ENCODE measurements at regions not wholly inside any gene's neighbourhood (a gene's known extent, or its start where the extent isn't known, plus 50 kb on each side); places are given as distances from the start of the nearest gene placed in this dataset.

DNA sequence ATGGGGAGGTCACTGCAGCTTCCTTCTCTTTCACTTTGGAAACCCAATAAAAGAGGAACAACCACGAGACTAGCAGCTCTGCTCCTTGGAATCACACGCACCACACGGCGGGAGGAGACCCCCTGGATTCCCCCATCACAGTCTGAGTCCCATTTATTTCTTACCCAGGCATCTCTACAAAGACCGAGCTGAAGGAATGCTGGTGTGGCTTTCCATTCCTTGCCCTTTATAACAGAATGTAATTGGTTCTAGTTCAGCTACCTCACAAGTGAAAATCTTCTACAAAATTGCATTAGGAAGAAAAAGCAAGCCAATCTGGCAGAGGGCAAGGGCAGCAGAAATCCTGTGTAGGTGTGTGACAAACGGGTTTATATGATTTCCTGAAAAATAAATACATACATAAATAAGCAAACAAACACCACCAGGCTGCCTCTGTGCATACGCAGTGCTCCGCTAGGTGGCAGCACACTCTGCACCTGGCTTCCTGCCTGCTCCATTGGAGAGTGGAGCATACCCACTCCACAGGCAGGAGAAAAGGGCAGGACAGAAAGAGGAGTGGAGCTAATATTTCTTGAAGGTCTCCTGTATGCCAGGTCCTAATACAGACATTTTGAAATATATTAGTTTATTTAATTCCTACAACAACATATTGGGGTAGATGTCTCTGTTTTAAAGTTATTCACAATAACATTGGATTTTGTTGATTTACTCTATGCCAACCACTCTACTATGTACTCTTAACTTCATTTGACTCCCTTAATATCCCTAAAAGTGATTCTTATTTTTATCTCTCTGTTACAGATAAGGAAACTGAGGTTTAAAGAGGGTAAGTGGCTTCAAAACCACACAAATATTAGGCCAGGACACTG is 673.1 kb downstream of the KCNA4 start:
- DNase-seq: no peak

DNA sequence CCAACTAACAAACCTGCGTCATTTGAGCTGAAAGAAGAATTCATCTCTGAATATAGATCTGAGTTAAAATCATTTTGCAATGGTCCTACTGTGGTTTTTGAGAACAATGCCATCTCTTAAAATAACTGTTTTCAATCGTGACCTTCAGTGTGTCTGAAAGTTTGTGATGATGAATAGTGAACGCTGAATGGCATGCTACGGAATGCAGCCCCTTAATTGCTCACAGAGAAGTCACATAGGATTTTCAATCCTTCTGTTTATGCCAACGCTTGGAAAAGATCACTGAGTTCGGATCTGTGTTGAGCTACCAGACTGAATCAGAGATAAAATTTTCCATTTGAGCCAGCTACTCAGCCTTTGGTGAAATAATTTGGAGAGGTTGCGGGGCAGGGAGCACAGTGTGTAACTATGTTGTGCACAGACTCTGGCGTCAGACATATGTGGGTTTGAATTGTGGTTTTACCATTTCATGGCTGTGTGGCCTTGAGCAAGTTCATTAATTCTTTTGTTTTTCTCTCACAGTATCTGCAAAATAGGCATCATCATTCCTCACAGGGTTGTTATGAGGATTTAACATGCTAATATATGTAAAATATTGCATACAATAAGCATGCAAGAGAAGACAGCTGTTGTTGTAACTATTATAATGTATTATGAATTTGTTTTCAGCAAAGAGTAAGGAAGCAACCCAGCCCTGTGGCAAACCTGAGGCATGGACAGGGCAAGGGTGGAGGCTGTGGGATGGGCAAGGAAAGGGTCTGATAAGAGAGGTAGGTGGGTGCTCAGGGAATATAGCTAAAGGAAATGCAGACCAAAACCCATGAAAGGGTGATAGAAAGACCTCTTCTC is 679.9 kb downstream of the KCNA4 start:
- DNase-seq: no peak

- DNase-seq: no peak
These were observed 682.1 kb downstream of the KCNA4 start for GRCh38 chr11:29334776-29335130.

GRCh38 chr11:29333993-29334775 is 682.6 kb downstream of the KCNA4 start:
- DNase-seq: no peak

DNA sequence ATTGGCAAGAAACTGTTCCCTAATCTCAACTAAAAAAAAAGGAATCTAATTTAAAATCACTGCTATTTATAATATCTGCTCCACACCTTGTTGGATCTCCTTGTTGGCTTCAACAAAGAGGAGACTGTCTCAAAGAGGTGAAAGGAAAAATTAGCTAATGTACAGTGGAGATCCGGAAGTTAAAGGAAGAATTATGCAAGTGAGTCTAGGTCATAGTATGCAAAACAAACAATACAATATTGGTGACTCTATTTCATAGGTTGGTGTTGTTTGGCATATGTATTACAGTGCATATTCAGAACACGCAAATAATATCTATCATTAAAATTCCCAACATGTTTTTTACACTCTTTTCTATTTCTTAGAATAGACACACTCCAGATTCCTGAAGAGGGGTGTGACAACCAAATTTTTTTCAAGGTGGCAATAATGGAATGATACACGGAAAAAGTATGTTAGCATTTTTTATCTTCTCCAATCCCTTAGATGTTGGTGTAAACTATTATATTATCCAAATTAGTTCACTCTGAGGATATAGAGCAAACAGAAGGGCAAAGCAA is 685.3 kb downstream of the KCNA4 start:
- no peak for DNase-seq

DNA sequence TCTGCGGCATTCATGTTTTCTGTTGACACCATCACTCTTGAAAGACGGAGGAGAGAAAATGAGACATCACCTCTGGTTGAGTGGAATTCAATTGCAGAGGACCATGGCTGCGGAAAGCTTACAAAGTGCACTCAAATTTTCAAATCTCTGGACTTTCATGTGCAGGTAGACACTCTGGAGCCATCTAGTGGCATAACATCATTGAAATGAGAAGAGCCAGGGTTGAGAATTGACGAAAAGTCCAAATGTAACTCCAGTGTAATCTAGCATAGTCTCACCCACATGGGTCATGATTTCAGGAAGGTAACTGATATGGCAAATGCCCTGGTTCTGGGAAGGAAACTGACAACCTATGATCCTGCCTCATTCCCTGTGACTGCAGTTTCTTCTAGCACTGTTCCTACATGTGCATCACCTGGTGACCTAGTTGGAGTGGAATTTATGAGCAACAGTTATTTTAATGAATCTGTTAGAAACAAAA is 687.8 kb downstream of the KCNA4 start:
- DNase-seq: no peak

- no peak for DNase-seq
These were observed 688.9 kb downstream of the KCNA4 start for GRCh38 chr11:29327891-29328290.

DNA sequence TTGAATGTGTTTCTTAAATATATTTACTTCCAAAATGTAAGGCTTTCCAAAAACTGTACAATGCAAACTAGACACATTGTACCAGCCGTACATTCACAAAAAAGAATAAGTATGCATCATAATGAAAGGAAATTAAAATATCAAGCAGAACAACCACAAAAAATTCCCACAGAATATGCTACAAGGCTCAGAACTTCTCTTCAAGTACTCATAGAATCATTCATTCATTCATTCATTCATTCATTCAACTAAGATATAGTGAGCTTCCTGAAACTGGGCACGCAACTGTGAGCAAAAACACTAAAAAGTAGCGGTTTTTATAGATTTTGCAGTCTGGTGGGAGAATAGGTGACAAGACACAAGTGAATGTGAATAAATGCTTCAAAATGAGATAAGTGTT is 690.1 kb downstream of the KCNA4 start:
- DNase-seq: no peak

- DNase-seq: no peak
These were observed 692.5 kb downstream of the KCNA4 start for GRCh38 chr11:29324328-29324727.

GRCh38 chr11:29321293-29322132 is 695.3 kb downstream of the KCNA4 start:
- DNase-seq: no peak

- no peak for DNase-seq
These were observed 696.6 kb downstream of the KCNA4 start for GRCh38 chr11:29320196-29320595.

GRCh38 chr11:29319210-29319609 is 697.6 kb downstream of the KCNA4 start:
- DNase-seq: no peak

DNA sequence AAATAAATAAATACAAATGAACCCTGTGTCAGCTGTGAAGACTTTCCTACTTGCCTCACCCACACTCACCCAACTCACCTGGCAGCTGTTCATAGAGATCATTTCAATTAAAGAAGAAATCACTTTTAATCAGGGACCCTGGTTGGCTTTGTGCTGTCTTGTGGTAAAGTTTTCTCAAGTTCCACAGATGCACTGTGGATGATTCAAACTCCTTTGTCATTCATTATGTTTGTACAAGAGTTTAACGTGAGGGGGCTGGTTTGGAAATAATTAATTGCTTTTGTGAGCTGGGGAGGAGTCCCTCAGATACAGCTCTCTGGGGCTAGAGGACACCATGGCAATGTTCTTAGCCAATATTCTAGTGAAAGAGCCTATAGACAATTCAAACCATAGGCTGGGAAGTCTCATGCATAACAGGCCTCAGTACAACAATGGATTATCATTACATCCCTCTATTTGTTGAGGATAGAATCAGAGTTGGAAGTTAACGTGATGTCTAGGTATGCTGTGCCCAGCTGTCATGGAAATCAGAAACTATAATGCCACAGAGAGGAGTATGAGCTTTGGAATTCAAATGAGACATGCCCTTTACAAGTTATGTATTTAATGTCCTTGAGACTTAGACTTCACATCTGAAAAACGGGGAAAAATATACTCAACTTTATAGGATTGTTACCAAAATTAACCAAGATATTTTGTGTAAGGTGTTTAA is 698.5 kb downstream of the KCNA4 start:
- no peak for DNase-seq

GRCh38 chr11:29317694-29318093 is 699.1 kb downstream of the KCNA4 start:
- no peak for DNase-seq

DNA sequence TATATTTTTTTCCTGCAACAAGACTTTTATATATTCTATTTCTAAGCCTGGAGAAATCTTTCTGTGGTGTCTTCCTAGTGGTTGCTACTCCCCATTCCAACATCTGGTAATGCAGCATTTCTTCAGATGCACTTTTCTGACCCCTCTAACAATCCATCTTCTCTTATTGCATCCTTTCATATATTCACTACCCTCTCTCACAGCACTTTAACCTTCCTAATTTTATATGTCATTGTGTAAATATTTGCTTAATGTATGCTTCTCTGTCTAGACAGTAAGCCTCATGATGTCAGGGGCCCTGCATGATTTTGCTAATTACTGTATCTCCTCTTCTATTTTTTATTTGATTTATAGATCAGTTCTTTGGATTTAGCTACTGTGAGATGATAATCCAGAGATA is 701.6 kb downstream of the KCNA4 start:
- no peak for DNase-seq

DNA sequence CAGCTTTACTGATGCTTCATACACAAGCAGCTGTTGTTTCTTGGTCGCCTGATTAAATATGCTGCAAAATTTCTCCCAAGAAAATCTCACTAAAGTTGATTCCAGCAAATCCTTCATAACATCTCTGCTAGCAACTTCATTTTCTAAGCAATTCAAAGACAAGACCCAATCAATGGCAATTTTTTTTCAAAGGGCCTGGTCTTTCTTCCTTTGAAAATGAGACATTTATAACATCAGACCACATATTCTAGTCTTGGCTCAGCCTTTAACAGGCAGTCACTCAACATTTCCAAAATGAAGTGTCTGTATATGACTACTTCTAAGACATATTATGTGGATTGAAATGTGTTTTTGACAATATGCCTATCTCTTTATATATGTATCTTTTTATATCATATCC is 702.6 kb downstream of the KCNA4 start:
- DNase-seq: no peak

DNA sequence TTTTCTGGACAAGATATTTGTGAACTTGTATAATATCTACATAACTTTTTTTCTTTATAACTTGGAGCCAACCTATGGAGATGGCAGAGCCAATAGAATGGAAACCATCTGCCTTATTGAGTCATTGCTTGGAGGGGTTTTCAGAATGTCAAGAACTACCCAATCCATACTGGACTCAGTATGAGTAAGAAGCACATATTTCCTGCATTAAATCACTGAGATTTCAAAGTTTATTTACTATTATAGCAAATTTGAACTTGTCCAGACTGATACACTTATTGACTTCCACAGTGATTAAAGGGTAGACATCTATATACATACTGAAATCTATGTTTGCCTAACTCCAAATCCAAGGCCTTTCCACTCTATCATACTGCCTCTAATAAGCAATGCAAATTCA is 704.0 kb downstream of the KCNA4 start:
- DNase-seq: no peak

DNA sequence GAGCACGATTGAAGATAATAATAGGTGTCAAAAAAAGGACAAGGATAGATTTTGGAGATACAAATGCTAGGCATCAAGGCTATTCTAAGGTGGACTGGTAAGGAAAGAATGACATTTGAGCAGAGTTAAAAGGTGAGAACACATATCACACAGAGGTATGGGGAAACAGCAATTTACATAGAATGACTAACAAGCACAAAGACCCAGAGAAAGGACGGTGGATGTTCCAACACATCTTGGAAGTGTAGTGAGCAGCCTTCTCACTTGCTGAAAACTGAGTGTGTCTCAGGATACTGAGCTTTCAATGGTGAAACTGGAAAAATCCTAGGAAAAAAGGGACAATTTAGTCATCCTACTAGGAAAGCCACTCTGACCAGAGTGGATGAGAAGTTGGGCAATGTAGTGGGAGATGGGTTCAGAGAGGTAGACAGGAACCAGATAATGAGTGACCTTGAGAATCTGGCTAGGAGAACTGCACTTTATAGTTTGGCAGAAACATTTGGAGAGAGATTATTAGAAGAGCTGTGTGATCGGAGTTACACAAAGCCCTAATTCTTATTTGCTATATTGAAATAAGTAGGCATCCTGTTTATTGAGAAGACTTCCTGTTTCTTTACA is 706.0 kb downstream of the KCNA4 start:
- no peak for DNase-seq

DNA sequence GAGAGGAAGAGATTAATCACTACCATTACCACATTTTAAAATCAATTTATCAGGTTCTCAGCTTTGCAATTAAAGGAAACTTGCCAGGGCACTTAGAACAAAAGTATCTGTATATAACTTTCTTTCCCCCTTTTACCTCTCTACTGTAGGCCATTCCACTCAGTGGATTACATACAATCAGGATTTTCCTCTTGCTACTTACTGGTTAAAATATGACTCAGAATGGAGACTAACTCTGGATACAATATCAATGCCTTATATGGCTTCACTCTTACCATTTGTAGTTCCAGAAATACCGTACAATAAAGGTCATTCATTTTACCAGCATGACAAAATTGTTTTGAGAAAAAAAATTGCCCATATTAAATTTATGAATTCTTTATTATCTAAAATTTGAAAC is 706.8 kb downstream of the KCNA4 start:
- no peak for DNase-seq

DNA sequence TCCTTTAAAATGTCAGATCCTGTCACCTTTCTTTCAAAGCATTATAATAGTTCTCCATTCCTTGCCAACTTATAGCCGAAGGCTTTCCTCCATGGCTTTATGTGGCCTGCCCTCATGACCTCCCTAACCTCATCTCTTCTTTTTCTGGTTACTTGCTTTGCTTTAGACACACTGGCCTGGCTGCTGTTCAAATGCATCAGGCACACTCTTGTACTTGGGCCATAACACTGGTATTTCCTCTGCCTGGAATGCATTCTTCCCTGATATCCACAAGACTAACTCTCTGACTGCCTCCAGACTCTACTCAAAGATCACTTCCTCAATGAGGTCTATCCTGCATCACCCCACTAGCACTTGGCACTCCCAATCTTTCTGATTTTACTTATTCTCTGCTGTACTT is 710.3 kb downstream of the KCNA4 start:
- DNase-seq: no peak

Measured in DMS 273 treated with DMSO at 0.1 percent for 48 hours (cell line).